Activated naive CD4-positive, alpha-beta T cell treated with anti-CD3 and anti-CD28 coated beads, Interleukin-2, amount 10 ng/mL, durations not matched to agents 7 days and 5 days (primary cell): ENCODE measurements at regions not wholly inside any gene's neighbourhood (a gene's known extent, or its start where the extent isn't known, plus 50 kb on each side); places are given as distances from the start of the nearest gene placed in this dataset.

Experiments
- CTCF ChIA-PET: fragments of 350-600 bp; sonication (Branson Sonifier 250); formaldehyde crosslinking; loops from one replicate; lab custom pipeline; 2021; ENCODE audit warnings: antibody characterized with exemption; lab: Charles Lee
- DNase-seq: peaks from one replicate; pipeline ENCODE4 v3.0.0-alpha.2; 2020
- H3K27ac Mint-ChIP-seq: one replicate; pipeline ENCODE4 v1.8.0; 2021; ENCODE audit warnings: mild to moderate bottlenecking, moderate library complexity, mixed read lengths
- H3K27me3 Mint-ChIP-seq: one replicate; pipeline ENCODE4 v1.8.0; 2021; ENCODE audit warnings: mild to moderate bottlenecking, mixed read lengths
- H3K36me3 Mint-ChIP-seq: one replicate; pipeline ENCODE4 v1.8.0; 2021; ENCODE audit warnings: mixed read lengths
- H3K4me1 Mint-ChIP-seq: one replicate; pipeline ENCODE4 v1.8.0; 2021; ENCODE audit warnings: mixed read lengths
- H3K4me3 Mint-ChIP-seq: one replicate; pipeline ENCODE4 v1.8.0; 2021; ENCODE audit warnings: mild to moderate bottlenecking, moderate library complexity, mixed read lengths
- H3K9me3 Mint-ChIP-seq: one replicate; pipeline ENCODE4 v1.8.0; 2021; ENCODE audit warnings: mixed read lengths

- H3K27ac Mint-ChIP-seq, result no peak overlapping the region
- no peaks in the 10 kb centered on the region for H3K4me1 Mint-ChIP-seq
- CTCF ChIA-PET, result interaction anchor here (0.6 kb wide), 1 partner anchor 694 kb away, joined by 3 read pairs; no protein-coding TSS in a partner anchor
- no peak for DNase-seq
- H3K9me3 Mint-ChIP-seq, result peaks cover 1% of the 10 kb centered on the region
- H3K4me3 Mint-ChIP-seq, result no peak overlapping the region
- H3K27me3 Mint-ChIP-seq, result no peaks in the 10 kb centered on the region
- no peaks in the 10 kb centered on the region for H3K36me3 Mint-ChIP-seq
Measured at GRCh38 chr10:131792011-131792651, 108.7 kb upstream of the PPP2R2D start.

- H3K27ac Mint-ChIP-seq, result no peak overlapping the region
- no peak overlapping the region for H3K4me3 Mint-ChIP-seq
- CTCF ChIA-PET, result interaction anchor here (0.6 kb wide), 1 partner anchor 695 kb away, joined by 3 read pairs; no protein-coding TSS in a partner anchor
- no peaks in the 10 kb centered on the region for H3K36me3 Mint-ChIP-seq
- no peak for DNase-seq
- no peaks in the 10 kb centered on the region for H3K27me3 Mint-ChIP-seq
- peaks cover 2% of the 10 kb centered on the region for H3K9me3 Mint-ChIP-seq
- no peaks in the 10 kb centered on the region for H3K4me1 Mint-ChIP-seq
Measured at GRCh38 chr10:131792809-131793208, 108.0 kb upstream of the PPP2R2D start.

- CTCF ChIA-PET, result no interaction called here
- Mint-ChIP-seq H3K36me3 (no peaks in the 10 kb centered on the region), H3K4me1 (no peaks in the 10 kb centered on the region), H3K4me3 (no peak overlapping the region), H3K9me3 (peaks cover 11% of the 10 kb centered on the region), H3K27ac (no peak overlapping the region), H3K27me3 (no peaks in the 10 kb centered on the region)
- no peak for DNase-seq
Measured at GRCh38 chr10:131795761-131796160, 105.0 kb upstream of the PPP2R2D start.

DNA sequence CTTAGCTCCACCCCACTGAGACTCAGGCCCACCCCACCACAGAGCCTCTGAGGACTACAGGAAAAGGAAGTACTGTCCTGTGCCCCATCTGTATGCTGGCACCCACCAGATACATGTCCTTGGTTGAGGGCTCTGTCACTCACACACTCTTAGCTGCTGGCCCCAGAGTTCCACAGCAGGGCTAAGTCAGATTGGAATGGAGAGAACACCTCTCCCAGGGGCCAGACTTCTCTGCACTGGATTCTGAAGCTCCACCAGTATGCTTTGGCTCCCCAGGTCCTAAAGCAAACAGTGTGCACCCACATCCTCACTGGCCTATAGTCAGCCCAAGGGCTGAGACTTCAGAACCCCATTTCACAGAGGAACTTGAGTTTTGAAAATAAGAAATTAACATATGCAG is 103.2 kb upstream of the PPP2R2D start:
- H3K4me3 Mint-ChIP-seq, result no peak overlapping the region
- DNase-seq, result no peak
- CTCF ChIA-PET, result no interaction called here

DNA sequence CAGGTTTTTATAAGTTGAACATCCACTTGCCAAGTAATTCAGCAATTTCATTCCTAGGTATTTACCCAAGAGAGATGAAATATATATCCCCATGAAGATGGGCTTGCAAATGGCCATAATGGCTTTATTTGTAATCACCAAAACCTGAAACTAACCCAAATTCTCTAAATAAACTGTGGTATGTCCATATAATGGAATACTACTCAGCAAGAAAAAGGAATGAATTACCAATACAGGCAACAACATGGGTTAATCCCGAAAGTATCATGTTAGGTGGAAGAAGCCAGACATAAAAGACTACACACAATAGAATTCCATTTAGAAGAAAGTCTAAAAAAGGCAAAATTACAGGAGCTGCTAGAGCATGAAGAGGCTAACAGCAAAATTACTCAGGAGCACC is 101.4 kb upstream of the PPP2R2D start:
- Mint-ChIP-seq H3K9me3 (peaks cover 11% of the 10 kb centered on the region), H3K4me1 (no peaks in the 10 kb centered on the region), H3K36me3 (no peaks in the 10 kb centered on the region), H3K4me3 (no peak overlapping the region), H3K27ac (no peak overlapping the region), H3K27me3 (no peaks in the 10 kb centered on the region)
- CTCF ChIA-PET, result no interaction called here
- DNase-seq, result no peak

More for the DNA sequence above, 103.2 kb upstream of the PPP2R2D start:
- H3K27me3 Mint-ChIP-seq, result no peaks in the 10 kb centered on the region
- no peaks in the 10 kb centered on the region for H3K36me3 Mint-ChIP-seq
- no peaks in the 10 kb centered on the region for H3K4me1 Mint-ChIP-seq
- H3K9me3 Mint-ChIP-seq, result peaks cover 11% of the 10 kb centered on the region
- H3K27ac Mint-ChIP-seq, result no peak overlapping the region

DNA sequence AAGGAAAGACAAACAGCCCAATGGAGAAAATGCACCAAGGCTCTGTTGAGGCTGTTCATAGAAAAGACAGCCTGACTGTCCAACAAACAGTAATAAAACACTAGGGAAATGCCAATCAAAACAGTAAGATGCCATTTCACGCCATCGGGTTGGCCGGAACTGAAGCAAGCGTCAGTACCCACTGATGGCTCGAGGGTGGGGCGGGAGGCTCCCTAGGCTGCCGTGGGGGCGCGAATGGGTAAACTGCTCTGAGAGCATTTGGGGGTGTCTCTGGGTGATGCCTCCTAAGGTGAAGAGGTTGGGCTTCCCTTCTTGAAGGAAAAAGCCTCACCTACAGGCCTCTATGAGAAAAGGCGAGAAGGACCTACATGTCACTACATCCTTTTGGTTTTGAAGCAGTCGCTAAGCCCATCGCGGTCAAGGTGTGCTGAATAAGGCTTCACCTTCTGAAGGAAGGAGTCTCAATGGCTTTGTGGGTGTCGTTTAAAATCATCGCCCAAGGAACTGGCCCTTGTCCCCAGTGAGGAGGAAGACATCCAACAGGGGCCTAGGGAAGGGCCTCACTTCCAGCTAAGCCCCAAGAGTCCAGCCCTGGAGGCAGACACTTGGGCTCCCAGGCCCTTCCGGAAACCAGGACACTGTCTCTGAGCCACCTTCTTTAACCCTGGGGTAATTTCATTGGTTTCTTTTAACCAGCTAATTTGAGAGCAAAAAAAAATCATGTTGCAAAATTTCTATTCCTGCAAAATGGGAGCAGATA is 98.5 kb upstream of the PPP2R2D start:
- H3K4me3 Mint-ChIP-seq, result no peak overlapping the region
- no peaks in the 10 kb centered on the region for H3K4me1 Mint-ChIP-seq
- H3K9me3 Mint-ChIP-seq, result peaks cover 9% of the 10 kb centered on the region
- no peak overlapping the region for H3K27ac Mint-ChIP-seq
- H3K27me3 Mint-ChIP-seq, result no peaks in the 10 kb centered on the region
- no peak for DNase-seq
- CTCF ChIA-PET, result no interaction called here
- H3K36me3 Mint-ChIP-seq, result no peaks in the 10 kb centered on the region

- Mint-ChIP-seq H3K27me3 (no peaks in the 10 kb centered on the region), H3K27ac (no peak overlapping the region), H3K9me3 (peaks cover 9% of the 10 kb centered on the region), H3K4me3 (no peak overlapping the region), H3K36me3 (no peaks in the 10 kb centered on the region), H3K4me1 (no peaks in the 10 kb centered on the region)
- CTCF ChIA-PET, result no interaction called here
- no peak for DNase-seq
Measured at GRCh38 chr10:131802996-131803395, 97.8 kb upstream of the PPP2R2D start.

GRCh38 chr10:131803860-131804425 is 96.9 kb upstream of the PPP2R2D start:
- CTCF ChIA-PET, result no interaction called here
- Mint-ChIP-seq H3K9me3 (peaks cover 9% of the 10 kb centered on the region), H3K4me3 (no peak overlapping the region), H3K27ac (no peak overlapping the region), H3K36me3 (no peaks in the 10 kb centered on the region), H3K4me1 (no peaks in the 10 kb centered on the region), H3K27me3 (no peaks in the 10 kb centered on the region)
- DNase-seq, result no peak

DNA sequence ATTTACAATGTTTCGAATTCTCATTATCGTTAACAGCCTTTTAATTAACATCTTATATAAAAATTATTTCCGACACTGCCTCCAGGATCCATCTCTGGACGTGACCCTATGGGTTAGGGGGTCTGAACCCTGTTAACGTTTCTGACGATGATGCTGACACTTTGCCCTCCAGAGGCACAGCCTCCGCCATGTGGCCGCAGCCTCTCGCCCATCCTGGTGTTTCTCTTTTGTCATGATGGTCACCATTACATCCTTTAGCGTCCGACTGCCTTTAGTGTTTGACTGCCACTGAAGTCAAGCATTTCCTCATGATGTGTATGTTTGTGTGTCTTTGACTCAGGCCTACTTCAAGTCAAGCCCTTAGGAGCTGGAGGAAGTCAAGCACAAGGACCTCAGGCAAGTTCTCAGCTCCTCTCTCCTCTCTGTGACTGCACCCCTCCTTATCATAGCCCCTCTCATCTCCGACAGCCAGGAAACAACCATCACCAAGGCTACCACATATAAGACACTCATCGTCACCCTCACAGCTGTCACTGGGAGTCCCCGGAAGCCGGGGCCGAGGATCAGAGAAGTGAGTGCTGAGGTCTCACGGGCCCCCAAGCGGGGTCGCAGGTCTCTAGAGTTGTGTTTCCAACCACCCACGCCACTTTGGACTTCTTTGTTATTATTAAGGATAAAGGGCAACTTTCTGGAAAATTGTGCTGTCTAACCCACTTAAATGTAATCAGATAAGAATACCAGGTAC is 96.1 kb upstream of the PPP2R2D start:
- CTCF ChIA-PET, result no interaction called here
- Mint-ChIP-seq H3K36me3 (no peaks in the 10 kb centered on the region), H3K27me3 (no peaks in the 10 kb centered on the region), H3K4me1 (no peaks in the 10 kb centered on the region), H3K27ac (no peak overlapping the region), H3K9me3 (peaks cover 4% of the 10 kb centered on the region), H3K4me3 (no peak overlapping the region)
- no peak for DNase-seq

- Mint-ChIP-seq H3K9me3 (no peaks in the 10 kb centered on the region), H3K27me3 (no peaks in the 10 kb centered on the region), H3K27ac (no peak overlapping the region), H3K4me3 (no peak overlapping the region), H3K36me3 (no peaks in the 10 kb centered on the region), H3K4me1 (no peaks in the 10 kb centered on the region)
- DNase-seq, result no peak
- CTCF ChIA-PET, result no interaction called here
Measured at GRCh38 chr10:131805696-131806095, 95.1 kb upstream of the PPP2R2D start.

DNA sequence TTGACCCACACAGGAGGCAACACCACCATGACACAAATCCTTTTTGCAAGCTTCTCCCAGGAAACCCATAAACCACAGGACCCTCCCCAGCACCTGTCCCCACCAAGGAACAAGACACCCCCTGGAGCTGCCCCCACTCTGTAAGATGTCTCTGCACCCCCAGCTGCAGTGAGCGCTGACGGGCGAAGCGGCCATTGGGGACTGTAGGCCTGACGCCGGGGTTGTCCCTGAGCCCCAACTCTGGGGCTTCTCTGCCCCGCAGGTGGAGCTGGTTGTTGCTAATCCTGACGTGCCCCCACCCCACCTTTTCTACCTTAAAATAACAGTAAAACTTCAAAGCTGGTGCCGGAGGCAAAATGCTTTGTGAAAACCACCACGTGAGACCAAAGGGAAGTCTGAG is 94.7 kb upstream of the PPP2R2D start:
- CTCF ChIA-PET, result no interaction called here
- H3K4me1 Mint-ChIP-seq, result no peaks in the 10 kb centered on the region
- no peaks in the 10 kb centered on the region for H3K27me3 Mint-ChIP-seq

DNA sequence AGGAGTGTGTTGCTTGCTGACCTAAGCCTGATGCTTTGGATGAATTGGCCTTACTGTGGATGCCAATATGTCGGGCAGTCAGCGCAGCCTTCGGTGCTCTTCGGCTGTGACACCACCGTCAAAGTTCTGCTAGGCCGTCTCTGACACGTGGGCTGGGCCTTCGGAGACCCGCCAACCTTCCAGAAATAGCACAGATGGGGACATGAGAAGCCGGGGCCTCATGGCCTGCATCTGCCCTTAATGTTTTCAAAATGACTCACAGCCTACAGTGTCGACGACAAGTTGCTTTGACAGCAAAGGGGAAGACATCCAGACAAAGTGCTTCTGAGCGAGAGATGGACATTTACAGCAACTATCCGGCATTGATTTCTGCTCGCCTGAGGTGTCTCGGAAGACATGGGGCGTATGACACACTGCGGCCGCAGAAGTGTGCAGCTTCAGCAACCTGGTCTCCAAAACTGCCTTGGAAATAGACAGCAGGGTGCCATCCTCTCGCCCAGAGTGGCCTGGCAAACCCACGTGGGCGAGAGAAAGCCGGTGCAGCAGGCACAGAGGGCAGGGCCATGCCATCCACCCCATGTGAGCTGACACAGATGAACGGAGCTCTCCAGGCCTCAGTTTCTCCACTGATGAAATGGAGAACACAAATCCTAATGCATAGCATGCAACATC is 94.0 kb upstream of the PPP2R2D start:
- no peaks in the 10 kb centered on the region for H3K27me3 Mint-ChIP-seq
- DNase-seq, result no peak
- no peak overlapping the region for H3K27ac Mint-ChIP-seq
- H3K4me3 Mint-ChIP-seq, result no peak overlapping the region
- H3K9me3 Mint-ChIP-seq, result no peaks in the 10 kb centered on the region
- H3K4me1 Mint-ChIP-seq, result no peaks in the 10 kb centered on the region
- no peaks in the 10 kb centered on the region for H3K36me3 Mint-ChIP-seq
- CTCF ChIA-PET, result no interaction called here

More for the DNA sequence above, 94.7 kb upstream of the PPP2R2D start:
- DNase-seq, result no peak
- H3K9me3 Mint-ChIP-seq, result no peaks in the 10 kb centered on the region
- H3K36me3 Mint-ChIP-seq, result no peaks in the 10 kb centered on the region
- no peak overlapping the region for H3K4me3 Mint-ChIP-seq
- H3K27ac Mint-ChIP-seq, result no peak overlapping the region

DNA sequence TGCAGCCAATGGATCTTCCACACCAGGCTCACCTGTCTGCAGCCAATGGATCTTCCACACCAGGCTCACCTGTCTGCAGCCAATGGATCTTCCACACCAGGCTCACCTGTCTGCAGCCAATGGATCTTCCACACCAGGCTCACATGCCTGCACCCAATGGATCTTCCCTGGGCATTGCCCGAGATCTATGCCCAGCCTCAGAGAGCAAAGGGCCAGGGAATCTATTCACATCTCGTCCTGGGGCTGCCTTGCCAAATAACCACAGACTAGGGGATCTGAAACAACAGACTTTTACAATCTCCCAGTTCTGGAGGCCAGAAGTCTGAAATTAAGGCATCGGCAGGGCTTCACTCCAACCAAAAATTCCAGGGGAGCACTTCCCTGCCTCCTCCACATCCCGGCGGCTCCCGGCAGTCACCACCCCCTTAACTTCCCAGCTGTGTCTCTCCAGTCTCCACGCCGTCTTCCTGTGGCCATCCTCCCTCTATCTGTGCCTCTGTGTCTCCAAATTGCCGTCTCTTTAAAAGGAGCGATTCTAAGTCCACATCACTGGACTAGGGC is 92.4 kb upstream of the PPP2R2D start:
- DNase-seq, result no peak
- no peaks in the 10 kb centered on the region for H3K9me3 Mint-ChIP-seq
- no peaks in the 10 kb centered on the region for H3K27me3 Mint-ChIP-seq
- H3K36me3 Mint-ChIP-seq, result no peaks in the 10 kb centered on the region
- no peak overlapping the region for H3K4me3 Mint-ChIP-seq
- no peaks in the 10 kb centered on the region for H3K4me1 Mint-ChIP-seq
- H3K27ac Mint-ChIP-seq, result no peak overlapping the region
- CTCF ChIA-PET, result no interaction called here
